NCI-H2029 treated with DMSO at 0.1 percent for 48 hours (cell line): ENCODE measurements at regions not wholly inside any gene's neighbourhood (a gene's known extent, or its start where the extent isn't known, plus 50 kb on each side); places are given as distances from the start of the nearest gene placed in this dataset.

Experiments used
- DNase-seq: peaks from one replicate; lab custom pipeline; 2025; lab: John Stamatoyannopoulos, UW

DNA sequence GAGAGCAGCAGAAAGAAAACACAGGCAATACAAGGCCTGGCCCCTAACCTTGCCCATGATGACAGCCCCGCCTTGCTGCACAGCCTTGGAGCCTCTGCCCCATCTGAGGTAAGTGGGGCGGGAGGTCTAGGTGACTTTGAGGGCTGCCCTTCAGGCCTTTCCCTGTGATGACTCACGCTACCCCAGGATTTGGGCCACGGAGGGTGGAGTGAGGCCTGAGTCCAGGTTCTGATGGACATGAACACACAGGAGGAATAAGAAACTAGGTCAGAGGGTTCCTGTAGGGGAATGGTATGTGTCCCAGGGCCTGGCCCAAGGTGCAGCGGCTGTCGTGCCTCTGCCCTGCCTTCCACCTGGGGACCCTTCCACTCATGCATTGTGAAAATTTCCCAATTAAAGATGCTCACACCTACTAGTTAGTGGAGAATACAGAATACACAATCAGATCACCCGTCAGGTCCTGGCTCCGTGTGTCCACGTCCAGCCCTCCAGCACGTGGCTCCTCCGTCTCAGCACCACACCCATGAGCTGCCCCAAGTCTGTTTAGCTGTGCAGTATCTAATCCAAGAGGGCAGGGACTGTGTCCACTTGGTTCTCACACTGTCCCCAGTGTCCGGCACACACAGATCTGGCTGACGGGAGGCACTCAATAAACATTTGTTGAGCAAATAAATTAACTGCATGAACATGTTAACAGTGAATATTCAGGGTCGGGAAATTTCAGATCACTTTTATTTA lies 111.0 kb downstream of the CHST1 start:
- no peak for DNase-seq

DNA sequence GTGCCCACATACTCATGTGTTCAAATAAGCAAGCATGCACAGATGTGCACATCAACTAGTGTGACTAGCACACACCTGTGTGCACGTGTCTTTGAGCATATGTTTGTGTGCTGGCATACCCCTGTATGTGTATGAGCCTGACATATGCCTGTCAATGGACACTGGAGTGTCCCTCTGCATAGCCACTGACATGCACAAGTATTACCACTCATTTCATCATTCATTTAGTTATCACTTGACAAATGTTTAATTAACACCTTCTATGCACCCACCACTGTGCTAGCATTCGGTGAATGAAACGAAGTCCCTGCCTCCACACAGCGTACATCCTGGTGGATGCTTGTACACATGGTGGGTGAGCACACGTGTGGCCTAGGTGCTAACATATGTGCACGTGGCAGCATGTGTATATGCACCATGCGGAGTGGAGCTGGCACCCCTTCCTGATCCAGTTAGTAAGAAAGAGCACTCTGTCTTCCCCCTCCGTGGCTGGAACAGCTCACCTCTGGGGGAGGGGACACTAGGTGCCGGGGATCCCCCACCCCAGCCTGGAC lies 112.0 kb downstream of the CHST1 start:
- no peak for DNase-seq

DNA sequence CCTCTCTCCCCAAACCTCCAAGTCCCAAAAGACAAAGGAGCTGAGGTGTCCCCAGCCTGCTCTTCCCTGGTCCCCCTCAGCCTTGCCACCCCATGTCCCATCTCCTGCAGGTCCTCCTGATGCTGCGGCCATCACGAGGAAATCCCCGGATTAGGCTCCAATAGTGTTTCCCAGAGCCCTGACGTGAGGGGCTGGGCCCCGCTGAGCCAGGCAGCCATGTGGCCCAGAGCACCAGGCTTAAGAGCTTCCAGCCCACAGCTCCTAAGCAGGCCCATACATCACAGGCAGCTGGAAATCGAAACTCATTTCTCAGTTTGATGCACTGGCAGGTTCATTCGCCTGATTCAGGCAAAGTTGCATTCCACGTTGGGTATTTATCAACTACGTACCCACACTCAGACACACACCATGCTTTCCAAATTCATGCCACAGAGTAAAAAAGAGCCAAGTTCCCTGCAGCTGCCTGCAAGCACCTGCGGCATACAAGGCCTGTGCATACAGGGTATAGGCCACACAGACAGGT lies 114.2 kb downstream of the CHST1 start:
- DNase-seq = no peak

DNA sequence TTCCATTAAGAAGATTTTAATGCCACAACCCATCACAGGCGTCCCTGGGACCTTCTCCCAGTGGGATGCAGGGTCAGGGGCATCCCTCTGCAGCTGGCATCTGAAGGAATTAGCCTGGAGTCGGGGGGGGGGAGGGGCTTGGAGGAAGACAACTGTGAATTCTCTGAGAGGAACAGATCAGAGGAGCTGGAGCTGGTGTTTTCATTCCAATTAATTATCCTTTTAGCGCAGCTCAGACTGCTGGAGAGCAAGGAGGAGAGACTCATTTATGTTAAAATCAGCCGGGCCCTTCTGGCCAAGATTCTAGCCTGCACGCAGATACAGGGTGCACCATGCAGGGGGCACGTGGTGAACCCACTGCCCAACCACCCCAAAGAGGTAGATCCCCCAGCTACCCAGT lies 116.2 kb downstream of the CHST1 start:
- no peak for DNase-seq

DNA sequence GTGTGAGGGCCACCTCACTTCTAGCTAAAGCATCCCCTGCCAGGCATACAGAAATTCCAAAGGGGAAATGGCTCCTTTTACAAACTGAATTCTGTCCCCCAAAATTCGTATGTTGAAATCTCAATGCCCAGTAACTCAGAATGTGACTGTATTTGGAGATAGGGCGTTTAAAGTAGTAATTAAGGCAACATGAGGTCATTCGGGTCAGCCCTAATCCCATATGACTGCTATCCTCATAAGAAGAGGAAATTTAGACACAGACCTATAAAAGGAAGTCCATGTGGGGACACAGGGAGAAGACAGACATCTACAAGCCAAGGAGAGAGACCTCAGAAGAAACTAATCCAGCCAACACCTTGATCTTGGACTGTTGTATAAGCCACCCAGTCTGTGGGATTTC lies 119.1 kb downstream of the CHST1 start:
- no peak for DNase-seq

DNA sequence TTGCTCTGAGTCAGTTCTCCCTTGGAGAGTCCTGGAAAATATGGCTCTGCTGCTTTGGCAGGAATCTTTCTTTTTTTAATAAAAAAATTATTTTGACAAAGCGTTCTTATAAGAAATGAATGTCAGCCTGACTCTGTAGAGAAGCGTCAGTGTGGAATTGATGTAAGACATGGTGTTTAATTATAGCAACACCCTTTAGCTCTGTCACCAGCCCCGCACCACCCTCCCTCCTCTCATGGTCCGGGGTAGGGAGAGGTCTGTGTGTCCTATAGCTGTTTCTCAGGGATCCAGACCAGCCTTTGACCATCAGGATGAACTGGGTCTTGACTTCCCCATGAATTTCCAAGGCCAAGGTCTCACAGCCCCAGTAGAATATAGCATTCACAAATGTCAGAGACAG lies 120.6 kb downstream of the CHST1 start:
- no peak for DNase-seq

DNA sequence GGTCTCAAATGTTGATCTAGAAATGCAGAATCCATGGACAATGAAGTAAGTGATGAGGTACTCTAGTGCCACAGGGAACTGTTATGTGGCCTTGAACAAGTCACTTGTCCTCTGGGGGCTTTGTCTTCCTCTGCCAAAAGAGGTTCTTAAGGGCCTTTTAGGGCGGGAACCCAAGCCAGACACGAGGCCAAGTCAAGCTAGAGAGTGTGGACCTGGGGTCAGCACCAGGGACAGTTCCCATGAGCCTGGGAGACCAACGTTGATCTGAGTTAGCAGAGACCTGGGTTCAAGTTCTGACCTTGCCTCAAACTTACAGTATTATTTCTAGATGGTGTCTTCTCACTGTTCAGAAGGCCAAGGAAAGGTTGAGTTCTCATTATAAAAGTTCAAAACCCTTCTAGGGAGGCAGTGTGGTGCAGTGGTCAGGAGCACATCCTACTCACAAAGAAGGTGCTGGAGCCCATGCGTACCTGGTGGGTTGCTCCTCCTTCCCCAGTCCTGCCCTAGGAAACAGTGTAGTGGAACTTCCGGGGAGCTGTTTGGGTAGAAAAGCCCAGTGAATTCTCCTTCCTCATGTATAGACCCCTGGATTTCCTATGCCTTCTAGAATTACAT lies 121.5 kb downstream of the CHST1 start:
- DNase-seq = no peak

DNA sequence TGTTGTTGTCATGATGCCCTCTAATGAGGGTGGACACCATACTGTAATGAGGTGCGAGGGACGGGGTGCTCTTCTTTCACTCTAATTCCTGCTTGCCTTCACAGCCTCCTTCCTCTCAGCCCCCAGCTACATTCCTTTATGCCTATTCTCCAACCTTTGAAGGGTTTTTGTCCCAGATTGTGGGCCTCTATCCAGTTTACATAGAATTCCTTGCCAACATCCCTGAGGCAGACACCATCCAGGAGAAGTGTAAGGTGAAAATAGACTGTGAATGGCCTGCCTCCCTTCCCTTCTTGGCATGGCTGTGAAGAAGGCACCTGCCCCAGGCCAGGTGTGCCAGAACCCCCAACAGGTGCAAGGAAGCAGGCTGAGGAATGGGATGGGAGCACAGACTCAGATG lies 122.3 kb downstream of the CHST1 start:
- DNase-seq = peak; percentile 1

DNA sequence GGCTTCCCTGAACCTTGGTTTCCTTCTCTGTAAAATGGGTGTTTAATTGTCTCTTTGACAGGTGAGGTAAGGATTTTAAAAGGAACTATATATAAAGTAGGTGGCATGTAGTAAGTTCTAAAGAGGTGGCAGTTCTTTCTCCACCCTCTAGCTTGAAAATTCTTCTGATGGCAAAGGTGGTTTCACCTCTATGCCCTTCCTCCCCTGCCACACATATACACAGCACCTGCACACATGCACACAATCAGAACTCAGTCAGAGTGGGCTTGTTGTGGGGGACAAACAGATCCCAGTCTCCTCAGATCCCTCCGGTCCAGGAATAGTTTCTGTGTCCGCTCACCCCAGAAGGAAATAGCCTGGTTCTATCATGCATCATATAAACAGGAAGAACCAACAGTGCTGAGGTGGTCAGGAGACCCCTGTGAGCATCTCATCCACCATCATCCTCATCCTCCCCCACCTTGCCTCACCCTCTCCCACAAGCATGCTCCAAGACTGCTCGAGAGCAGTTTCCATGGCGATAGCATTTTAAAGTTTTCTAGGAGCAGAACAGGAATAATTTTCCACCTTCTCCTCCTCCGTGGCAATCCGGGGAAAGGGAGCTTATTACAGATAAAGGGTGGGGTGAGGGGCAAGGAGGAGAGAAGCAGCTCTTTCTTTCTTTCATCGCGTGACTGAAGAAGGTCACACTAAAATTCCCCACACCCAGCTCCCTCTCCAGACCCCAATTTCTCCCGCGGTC lies 123.6 kb downstream of the CHST1 start:
- DNase-seq = no peak

DNA sequence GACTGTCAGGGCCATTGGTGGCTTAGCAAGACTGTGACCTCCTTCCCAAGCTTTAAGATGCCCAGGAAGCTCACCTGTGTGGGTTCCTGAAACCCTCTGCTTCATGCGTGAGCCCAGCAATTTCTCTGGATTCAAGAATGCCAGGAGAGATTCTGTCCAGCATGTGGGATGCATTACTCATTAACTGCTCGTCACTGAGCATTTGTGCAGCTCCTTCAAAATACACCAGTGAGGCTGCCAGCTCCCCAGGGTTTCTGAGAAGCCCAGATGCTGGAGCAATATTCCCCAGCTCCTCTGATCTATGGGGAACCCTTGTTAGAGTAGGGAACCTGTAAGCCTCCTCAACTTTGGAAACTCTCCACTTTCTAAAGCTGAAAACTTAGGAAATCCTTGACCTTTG lies 126.5 kb downstream of the CHST1 start:
- DNase-seq = no peak

DNA sequence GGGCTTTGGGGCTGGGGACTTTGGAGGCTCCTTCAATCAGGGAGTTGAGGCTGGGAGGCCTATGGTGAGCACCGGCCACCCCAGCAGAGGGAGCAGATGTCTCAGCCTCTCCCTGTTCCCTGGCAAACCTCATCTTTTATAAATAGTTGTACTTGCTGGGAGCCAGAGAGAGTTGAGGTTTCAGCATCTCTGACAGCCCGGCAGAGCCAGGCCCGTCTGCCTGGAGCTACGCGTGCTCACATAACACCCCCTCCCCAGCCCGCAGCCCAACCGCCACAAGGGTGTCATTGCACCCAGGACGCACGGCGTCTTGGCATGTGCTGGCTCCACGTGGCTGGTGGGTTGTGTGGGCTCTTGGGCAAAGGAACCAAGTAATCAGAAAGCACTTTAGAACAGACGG lies 127.1 kb downstream of the CHST1 start:
- DNase-seq = no peak

DNA sequence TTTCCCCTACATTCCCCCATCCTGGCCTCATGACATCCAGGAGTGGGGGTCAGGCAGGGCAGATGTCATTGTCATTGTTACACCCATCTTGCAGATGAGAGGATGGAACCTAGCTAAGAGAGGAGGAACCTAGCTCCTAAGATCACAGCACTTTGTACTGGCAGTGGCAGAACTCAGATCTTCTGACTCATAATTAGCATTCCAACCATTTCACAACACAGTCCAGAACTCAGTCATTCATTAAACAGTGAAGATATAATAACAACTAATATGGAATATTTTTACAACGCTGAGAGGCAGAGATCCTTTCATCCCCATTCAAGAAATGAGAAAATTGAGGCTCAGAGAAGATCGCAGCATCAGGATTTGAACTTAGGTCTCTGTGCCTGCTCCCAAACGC lies 127.8 kb downstream of the CHST1 start:
- DNase-seq = no peak

DNA sequence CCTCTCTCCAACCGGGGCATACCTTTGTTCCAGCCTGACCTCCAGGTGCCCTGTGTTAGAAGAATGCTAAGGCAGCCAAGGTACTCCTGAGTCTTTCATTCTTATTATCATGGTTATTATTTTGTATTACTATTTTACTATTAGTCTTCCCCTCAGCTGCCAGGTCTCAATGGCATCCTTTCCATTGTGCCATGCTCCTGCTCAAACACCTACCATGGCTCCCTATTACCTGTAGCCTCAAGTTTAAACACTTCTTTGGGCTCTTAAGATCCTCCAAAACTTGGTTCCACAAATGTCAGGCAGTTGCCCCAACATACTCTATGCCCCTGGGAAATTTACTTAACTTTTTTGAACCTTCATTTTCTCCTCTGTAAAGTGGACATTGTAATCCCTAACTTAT lies 130.4 kb downstream of the CHST1 start:
- no peak for DNase-seq

DNA sequence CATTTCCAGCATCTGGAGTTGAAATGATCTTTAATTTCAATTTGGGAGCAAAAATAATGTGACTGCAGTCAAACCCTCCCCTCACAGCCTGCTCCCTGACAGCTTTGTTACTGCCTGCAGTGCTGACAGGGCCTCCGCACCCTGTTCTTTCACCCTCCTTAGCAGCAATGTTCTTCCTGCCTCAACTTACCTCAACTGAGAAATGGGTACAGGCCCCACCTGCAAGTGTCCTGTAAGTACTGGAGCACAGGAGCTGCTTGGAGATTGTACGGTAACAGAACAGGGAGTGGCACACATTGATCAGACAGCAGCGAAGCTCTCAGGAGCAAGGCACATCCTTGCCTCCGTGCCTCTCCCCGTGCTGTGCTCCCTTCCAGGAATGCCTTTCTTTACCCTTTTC lies 131.3 kb downstream of the CHST1 start:
- no peak for DNase-seq

DNA sequence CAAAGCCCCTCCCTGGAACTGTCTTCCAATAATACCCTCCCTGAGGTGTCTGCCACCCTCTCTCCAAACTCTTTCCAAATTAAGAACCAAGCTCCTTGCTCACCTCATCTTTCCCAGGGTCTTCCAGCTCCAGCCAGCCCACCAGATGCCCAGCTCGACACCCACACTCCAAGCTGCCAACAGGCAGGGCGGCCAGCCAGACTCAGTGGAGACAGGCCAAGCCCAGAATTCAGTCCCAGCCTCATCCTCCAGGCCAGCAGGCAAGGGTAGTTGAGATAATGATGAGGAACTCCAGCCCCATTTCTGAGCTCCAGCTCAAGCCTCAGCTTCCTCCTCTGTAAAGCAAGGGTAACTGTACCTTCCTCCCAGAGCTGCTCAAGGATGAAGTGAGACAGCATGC lies 132.9 kb downstream of the CHST1 start:
- DNase-seq = no peak

DNA sequence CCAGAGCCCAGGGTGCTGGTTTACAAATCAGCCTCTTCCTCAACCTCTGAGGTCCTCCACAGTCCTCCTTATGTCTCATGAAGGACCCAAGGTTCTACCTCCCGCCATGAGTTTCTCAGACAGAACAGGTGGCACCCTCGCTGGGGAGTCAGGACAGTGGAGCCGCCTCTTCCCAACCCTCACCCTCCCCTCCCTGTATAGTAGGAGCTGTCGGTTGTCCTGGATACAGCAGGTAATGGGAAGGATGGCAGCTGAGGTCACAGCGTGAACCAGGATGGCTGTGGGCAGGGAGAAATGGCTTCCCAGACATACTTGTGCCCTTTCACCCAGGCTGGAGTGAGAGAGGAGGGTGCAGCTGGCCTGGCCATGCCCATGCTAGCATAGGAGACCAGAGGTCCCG lies 134.6 kb downstream of the CHST1 start:
- DNase-seq = no peak

DNA sequence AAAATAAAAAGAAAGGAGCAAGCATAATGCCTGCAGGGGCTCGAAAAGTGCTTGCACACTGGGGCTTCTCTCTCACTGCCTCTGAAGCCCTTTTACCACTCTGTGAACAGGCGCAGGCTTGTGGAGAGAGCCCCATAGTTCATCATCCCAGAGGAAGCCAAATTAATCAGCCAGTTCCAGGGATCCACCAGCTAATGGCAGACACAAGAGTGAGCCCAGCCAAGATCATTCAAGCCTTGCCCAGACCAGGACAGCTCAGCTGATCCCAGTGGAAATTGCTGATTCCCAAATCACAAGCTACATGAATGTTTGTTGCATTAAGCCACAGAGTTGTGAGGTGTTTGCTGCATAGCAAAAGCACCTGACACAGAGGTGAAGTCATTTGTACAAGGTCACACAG lies 135.3 kb downstream of the CHST1 start:
- DNase-seq = no peak

DNA sequence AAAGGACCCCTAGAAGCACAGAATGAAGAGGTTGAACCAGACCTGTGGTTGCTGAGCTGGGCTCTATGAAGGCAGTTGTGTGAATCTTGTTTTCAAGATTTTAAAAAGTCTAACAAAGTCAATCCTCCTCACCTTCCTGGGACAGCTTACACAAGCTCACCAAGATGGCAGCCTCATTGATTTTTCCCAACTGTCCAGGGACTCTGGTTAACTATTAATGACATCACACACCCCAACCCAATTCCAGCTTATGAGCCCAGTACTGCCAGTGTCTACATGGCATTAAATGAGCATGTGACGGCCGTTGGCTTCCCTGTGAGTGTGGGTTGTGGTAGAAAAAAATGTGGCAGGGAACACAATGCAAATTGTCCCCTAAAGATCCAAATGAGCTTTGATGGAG lies 137.0 kb downstream of the CHST1 start:
- no peak for DNase-seq

DNA sequence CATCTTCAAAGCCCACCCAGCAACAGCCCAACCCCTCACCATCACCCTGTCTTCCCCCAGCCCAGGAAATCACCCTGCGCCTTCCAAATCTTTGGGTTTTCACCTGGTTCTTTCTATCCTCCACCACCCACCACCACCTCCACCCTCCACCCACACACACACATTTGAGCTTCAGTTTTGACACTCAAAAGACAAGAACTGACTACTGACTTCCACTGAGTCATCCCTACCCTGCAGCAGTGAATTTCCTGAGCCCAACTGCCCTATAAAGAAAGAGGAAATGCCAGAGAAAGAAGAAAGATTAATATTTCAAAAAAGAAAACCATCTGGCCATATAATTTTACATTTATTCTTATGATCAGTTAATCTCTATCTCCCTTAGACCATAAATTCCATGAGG lies 137.5 kb downstream of the CHST1 start:
- no peak for DNase-seq

DNA sequence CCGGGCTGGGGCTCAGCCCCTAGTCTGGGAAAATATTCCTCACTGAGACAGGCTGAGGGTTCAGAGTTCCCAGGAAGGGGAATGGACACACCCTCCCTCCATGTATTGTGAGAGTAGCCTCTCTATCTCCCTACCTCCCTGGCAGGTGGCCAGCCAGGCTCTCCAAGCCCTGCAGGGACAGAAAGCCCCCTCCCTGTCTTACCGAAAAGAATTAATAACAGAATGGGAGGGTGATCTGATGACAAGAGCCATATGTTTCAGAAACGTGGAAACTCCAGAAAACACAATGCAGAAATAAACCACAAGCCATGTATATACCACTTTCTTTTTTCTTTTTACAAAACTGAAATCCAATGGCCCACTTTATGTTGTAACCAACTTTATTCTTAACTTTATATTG lies 140.0 kb downstream of the CHST1 start:
- no peak for DNase-seq

DNA sequence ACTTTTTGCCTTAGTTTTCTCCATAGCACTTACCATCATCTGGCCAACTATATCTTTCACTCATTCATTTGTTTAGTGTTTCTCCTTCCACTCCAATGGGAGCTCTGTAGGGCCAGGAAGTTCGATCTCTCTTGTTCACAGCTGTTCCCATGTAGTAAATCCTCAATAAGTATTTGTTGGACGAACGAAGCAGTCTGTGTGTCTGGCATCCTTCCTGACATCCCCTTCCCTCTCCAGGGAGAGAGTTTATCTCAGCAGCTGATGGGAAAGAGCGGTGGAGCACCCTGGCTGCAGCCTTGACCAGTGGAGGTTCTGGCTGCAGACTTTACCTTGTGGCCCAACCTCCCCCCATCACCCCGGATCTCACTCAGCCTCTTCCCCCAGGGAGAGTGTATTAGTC lies 141.7 kb downstream of the CHST1 start:
- no peak for DNase-seq

DNA sequence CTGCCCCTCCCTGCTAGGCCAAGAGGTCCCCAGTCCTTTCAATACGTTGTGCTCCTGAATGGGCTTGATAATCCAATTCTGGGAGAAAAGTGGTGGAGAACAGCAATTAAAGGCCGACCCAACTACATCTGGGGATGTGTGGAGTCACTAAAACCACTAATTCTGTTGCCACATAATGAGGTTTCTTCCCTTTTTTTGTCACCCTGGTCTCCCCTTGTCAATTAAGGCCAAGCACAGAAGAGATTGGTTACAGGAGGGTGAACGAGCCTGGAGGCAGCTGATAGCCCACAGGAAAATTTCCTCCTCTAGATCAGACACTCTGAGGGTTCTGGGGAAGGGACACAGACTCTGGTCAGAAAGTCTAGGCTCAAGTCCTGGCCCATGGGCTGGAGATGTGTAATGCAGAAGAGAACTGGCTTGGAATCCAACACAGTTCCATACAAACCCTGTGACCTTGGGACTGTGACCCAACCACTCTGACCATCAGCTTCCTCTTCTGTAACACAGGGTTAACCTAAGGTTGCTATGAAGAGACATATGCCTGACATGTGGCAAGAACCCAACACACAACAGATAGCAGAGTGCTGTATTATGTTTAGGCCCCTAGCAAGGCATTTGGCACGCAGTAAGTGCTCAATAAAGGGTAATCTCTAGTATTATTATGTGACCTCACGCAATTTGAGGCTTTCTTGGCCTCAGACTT lies 146.4 kb downstream of the CHST1 start:
- no peak for DNase-seq
